ENCODE measurements at regions not wholly inside any gene's neighbourhood (a gene's known extent, or its start where the extent isn't known, plus 50 kb on each side); places are given as distances from the start of the nearest gene placed in this dataset.

DNA sequence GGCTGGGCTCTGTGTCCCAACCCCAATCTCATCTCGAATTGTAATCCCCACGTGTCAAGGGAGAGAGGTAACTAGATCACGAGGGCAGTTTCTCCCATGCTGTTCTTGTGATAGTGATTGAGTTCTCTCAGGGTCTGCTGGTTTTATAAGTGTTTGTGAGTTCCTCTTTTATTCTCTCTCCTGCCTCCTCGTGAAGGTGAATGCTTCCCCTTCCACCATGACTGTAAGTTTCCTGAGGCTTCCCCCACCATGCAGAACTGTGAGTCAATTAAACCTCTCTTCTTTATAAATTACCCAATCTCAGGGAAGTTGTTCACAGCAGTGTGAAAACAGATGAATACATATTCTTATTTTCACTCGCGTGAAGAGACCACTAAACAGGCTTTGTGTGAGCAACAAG lies 148.2 kb downstream of the TMEM30B start:
- TF ChIP-seq, protein P1, sequence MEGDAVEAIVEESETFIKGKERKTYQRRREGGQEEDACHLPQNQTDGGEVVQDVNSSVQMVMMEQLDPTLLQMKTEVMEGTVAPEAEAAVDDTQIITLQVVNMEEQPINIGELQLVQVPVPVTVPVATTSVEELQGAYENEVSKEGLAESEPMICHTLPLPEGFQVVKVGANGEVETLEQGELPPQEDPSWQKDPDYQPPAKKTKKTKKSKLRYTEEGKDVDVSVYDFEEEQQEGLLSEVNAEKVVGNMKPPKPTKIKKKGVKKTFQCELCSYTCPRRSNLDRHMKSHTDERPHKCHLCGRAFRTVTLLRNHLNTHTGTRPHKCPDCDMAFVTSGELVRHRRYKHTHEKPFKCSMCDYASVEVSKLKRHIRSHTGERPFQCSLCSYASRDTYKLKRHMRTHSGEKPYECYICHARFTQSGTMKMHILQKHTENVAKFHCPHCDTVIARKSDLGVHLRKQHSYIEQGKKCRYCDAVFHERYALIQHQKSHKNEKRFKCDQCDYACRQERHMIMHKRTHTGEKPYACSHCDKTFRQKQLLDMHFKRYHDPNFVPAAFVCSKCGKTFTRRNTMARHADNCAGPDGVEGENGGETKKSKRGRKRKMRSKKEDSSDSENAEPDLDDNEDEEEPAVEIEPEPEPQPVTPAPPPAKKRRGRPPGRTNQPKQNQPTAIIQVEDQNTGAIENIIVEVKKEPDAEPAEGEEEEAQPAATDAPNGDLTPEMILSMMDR (IDR thresholded peaks at IDR 0.05), result no peak
- TF ChIP-seq POLR2A (IDR thresholded peaks at IDR 0.05), result no peak
